Kidney glomerular epithelial cell (primary cell): ENCODE measurements at regions not wholly inside any gene's neighbourhood (a gene's known extent, or its start where the extent isn't known, plus 50 kb on each side); places are given as distances from the start of the nearest gene placed in this dataset.

Experiments used
- DNase-seq: peaks from one replicate; lab custom pipeline; 2025; lab: John Stamatoyannopoulos, UW

DNA sequence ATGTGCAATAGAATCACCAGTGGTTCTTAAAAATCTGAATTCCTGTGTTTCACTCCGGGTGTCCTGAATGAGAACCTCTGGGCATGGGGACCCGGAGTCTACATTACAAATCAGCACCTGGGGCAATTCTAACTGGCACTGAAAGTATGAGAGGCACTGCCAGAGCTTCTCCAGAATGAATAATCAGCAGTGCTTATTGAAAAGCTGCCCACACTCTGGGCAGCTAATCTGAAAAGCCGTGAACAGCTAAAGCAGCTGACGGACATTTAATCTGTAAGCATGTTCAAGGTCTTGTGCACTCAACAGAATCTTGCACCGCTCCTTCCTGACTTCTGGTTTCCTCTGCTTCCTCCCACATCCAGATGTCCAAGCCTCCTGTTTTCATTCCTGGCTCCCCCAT is 113.3 kb upstream of the KIF5B start:
- no peak for DNase-seq

GRCh38 chr10:32167450-32167849 is 111.2 kb upstream of the KIF5B start:
- no peak for DNase-seq

GRCh38 chr10:32166365-32166764 is 110.1 kb upstream of the KIF5B start:
- DNase-seq, result no peak

GRCh38 chr10:32163762-32164148 is 107.5 kb upstream of the KIF5B start:
- DNase-seq, result no peak

GRCh38 chr10:32163071-32163761 is 107.0 kb upstream of the KIF5B start:
- no peak for DNase-seq

- no peak for DNase-seq
These were observed 105.4 kb upstream of the KIF5B start for GRCh38 chr10:32161586-32161985.

GRCh38 chr10:32160864-32161263 is 104.6 kb upstream of the KIF5B start:
- no peak for DNase-seq

DNA sequence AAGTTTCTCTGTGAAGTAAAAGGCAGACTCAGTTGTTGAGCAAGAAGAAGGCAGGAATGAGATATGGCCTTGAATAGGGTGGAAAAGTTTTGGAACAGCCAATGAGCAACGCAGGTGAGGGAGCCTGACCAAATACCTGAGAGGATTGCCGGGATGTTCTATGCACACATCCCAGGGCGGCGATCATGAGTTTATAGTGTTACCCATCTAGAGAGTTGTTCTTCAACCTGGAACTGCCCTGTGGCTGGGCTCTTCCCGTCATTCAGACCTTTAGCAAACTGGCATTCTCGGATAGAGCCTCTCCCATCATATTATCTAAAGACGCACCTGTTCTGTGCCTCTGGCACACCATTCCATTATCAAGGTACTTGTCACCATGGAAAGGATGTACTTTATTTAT is 103.0 kb upstream of the KIF5B start:
- DNase-seq, result no peak

- no peak for DNase-seq
These were observed 99.8 kb upstream of the KIF5B start for GRCh38 chr10:32156031-32156495.

DNA sequence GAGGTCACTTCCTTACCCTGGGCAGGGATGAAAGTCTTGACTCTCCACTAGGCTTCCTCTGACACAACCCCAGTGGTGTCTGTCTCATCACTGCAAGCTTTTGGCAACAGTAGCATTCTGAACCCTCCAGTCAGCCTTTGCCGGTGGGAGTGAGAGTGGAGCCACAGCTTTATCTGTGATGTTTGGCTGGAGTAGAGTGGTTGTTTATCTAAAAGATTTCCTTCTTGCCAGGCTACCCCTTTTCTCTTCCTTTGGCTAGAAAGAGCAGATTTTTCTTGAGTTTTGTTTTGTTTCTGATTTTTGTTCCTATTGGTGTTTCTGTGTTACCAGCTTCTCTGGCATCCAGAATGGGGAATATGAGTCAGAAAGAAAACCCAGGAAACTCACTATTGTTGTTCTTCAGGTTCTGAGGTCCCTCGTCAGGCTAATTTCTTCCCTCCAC is 98.9 kb upstream of the KIF5B start:
- peak; percentile 10 for DNase-seq

DNA sequence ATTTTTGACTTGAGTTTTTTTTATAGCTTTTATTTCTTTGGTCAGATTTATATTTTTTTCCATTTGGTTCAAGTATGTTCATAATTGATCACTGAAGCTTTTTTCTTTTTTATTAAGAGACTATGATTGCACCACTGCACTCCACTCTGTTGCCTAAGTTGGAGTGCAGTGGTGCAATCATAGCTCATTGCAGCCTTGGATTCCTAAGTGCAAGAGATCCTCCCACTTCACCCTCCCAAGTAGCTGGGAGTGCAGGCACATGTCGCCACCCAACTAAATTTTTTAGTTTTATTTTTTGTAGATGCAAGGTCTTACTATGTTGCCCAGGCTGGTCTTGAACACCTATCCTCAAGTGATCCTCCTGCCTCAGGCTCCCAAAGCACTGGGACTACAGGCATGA is 97.7 kb upstream of the KIF5B start:
- no peak for DNase-seq

- no peak for DNase-seq
These were observed 97.0 kb upstream of the KIF5B start for GRCh38 chr10:32153252-32153651.

DNA sequence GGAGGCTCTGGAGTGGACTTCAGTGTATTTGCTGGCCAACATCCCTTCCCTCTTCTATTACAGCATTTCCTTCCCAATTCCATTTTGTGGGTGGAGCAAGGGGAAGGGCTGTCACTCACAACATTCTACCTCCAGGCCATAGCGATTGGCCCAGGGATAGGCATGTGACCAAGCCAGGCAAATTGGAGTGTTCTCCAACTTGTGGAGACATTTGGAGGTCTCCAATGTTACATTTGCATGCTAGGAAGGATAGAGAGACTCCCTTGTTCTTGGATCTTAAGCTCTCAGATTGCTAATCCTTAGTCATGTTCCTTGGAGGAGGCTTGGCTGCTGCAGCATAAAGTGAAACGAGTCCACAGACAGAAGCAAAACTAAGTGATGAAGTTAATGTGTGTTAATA is 95.6 kb upstream of the KIF5B start:
- no peak for DNase-seq

DNA sequence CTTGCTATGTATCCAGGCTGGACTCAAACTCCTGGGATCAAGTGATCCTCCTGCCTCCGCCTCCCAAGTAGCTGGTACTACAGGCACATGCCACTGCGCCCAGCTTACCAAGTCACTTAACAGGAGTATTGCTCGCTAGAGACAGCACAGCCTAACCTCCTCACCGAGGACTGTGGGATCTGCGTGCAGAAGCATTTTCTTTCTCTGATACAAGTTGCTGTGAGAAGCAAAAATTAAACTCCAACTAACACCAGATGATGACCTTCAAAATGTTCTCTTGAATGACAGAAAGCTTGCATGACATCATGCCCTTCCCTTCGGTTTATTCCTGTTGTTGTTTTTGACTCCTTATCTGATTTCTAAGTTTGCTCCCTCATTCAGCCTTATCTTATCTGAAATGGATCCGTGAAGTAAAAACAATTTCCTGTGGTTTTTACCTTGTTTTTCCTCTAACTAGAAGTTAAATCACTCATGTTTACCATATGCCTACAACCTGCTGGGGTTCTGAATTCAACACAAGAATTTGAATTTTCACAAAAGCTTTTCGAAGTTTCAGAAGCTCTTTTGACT is 94.4 kb upstream of the KIF5B start:
- DNase-seq, result no peak

DNA sequence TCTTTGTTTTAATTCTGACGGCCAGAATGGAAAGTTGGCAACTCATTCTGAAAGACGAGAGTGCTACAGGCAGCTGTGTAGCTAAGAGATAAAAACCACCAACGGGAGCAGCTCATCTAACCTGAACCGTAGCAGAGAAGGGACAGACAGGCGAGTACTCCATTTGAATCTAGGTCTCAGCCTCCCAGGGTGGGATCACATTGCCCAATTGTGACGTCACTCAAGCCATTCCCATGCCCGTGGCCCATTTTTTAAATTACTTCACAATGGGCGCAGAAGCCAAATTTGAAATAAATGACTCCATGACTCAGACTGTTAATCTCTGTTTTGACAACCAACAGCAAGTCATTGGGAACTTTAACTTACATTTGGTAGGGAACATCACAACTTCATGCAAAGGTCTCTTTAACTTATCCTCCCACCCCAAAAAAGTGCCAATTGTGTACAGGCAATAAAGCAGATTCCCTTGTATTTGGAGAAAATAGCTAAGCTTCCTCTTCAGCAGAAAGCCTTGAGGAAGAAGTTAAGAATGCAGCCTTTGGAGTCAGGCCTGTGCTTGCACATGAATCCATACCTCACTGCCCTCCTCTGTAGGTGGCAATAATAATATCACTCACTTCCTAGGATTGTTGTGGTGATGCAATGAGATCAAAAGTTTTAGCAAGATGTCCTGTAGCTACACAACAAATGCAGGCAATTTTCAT is 93.2 kb upstream of the KIF5B start:
- peak; percentile 82 for DNase-seq

- DNase-seq, result no peak
These were observed 92.6 kb upstream of the KIF5B start for GRCh38 chr10:32148864-32149251.

GRCh38 chr10:32147730-32148129 is 91.5 kb upstream of the KIF5B start:
- no peak for DNase-seq

DNA sequence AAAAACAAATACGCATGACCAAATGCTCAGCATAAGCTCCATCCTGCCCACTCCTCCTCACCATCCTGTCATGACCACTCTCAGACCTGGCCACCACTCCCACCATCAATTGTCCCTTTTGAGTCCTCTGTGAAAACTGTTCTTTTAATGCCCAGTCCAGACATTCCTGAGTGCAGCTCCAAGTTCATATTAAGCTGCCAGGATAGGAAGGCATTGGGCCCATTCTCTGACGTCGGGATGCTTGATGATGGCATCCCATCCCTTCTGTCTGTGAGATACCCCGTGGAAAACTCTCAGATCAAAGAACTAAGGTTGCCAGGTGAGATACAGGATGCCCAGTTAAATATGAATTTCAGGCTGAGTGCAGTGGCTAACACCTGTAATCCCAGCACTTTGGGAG is 89.9 kb upstream of the KIF5B start:
- DNase-seq, result no peak

DNA sequence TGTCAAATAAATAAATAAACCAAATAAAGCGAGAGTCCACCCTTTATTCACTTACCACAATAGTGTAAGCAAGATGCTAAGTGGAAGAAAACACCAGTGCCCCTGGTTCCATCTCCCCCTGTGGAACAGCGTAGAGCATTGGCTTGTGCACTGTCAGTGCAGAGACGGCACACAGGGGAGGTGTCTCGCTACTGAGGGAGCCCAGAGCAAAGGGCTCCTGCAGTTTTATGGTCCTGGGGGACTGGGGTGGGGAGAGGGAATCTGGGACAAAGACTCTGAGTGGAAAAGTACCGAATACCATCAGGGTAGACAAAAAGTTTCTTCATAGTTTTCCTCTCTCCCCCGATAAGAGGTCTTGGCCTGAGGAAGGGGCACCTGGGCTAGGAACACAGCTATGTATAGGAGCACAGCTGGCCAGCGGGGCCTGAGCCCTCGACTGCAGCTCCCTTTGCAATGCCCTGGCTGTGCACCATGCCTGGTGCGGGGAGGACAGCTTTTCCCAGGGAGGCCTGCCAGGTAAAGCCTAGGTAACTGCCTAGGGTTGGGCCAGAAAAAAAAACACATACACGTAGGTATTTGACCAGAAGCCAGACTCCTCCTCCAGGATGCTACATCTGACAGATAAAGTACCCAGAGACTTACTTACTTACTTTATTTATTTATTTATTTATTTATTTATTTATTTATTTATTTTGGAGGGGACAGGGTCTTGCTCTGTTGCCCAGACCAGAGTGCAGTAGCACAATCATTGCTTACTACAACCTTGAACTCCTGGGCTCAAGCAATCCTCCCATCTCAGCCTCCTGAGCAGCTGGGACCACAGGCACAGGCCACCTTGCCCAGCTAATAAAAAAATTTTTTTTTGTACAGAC is 88.8 kb upstream of the KIF5B start:
- DNase-seq, result no peak

DNA sequence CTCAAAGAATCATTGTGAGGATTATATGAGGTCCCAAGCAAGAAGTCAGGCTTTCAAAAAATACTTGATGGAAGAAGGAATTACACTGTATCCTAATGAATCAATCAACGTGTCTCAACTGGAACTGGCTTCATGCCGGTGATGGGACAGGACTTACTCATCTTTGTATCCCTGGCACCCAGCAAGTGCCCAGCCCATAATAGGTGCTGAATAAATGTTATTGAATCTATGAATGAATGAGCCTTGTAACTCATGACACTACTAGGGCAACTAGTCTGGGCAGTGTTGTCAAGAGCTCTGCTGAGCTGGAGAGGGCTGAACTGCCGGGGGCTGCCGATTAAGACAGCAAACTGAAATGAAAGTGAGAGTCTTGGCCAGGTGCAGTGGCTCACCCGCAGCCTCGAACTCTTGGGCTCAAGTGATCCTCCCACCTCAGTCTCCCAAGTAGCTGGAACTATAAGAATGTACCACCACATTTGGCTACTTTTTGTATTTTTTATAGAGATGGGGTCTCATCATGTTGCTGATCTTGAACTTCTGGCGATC is 87.2 kb upstream of the KIF5B start:
- DNase-seq, result no peak

DNA sequence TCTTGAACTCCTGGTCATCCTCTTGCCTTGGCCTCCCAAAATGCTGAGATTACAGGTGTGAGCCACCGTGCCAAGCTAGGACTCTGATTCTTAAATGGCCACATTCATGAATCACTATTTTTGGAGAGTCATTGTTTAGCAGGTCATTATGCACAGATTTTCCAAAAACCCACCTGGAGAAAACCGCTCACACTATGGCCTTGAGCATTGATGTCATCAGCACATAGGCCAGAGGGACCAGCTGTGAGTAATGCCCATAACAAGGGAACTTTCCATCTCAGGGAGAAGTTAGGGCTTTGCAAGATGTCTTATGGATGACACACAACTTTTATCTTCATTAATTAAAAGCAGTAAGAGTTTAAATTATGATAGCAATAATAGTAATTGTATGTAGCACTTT is 86.4 kb upstream of the KIF5B start:
- no peak for DNase-seq
